ENCODE measurements at regions not wholly inside any gene's neighbourhood (a gene's known extent, or its start where the extent isn't known, plus 50 kb on each side); places are given as distances from the start of the nearest gene placed in this dataset.
"Not testable (repeated sequence)": the region's sequence is repeated elsewhere in the genome, so short reads cannot be mapped to it uniquely, and the experiment has no call there.

GRCh38 chr13:52565324-52565723 is 76.9 kb upstream of the HNRNPA1L2 start:
- not testable (repeated sequence) for DNase-seq (ENCODE audit: low read depth)

DNA sequence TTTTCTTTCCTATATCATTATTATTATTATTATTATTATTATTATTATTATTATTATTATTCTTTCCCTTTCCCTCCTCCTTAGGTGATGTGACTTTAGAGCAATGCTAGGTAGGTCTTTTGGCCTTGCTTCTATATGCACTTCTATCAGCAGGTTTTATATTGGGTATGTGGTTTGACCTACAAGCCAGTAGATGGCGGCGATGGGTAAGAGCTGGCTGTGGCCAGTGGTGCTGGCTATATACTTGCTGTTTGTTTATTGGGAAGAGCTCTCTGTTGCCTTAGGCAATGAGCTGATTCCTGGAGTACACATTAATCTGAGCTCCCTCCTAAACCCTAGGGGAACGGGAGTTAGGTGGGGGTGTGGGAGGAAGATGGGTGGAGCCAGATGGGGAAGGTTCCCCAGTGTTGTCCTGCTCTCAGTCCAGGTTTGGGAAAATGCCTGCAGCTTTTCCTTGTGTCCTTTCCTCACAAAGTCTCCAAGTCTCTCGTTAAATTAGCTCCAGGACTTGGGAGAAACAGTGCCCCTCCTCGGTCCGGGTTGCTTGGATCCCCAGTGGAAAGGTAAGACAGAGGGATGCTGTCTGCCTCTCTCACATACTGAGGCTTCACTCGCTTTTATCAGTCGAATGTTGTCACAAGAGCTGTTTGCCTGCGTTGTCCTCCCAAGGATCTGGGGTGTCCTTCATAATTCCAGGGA is 72.2 kb upstream of the HNRNPA1L2 start:
- DNase-seq (ENCODE audit: low read depth) = peak; percentile 11

GRCh38 chr13:52571163-52571562 is 71.1 kb upstream of the HNRNPA1L2 start:
- DNase-seq (ENCODE audit: low read depth) = not testable (repeated sequence)

- not testable (repeated sequence) for DNase-seq (ENCODE audit: low read depth)
These were observed 59.3 kb upstream of the HNRNPA1L2 start for GRCh38 chr13:52582962-52583361.
